NCI-H128 (cell line): ENCODE measurements at regions not wholly inside any gene's neighbourhood (a gene's known extent, or its start where the extent isn't known, plus 50 kb on each side); places are given as distances from the start of the nearest gene placed in this dataset.

Experiments used
- DNase-seq: peaks from one replicate; lab custom pipeline; 2025; ENCODE audit not compliant: unreplicated experiment; lab: John Stamatoyannopoulos, UW

GRCh38 chr7:33842150-33842549 lies 63.2 kb upstream of the BMPER start:
- DNase-seq = no peak

- DNase-seq = no peak
These were observed 59.3 kb upstream of the BMPER start for GRCh38 chr7:33845991-33846509.

GRCh38 chr7:33849004-33849403 lies 56.3 kb upstream of the BMPER start:
- no peak for DNase-seq

- DNase-seq = no peak
These were observed 55.3 kb upstream of the BMPER start for GRCh38 chr7:33849971-33850559.

GRCh38 chr7:33850768-33851167 lies 54.6 kb upstream of the BMPER start:
- DNase-seq = no peak

- no peak for DNase-seq
These were observed 52.5 kb upstream of the BMPER start for GRCh38 chr7:33852838-33853237.

GRCh38 chr7:33853361-33854062 lies 51.8 kb upstream of the BMPER start:
- no peak for DNase-seq

- no peak for DNase-seq
These were observed 51.2 kb upstream of the BMPER start for GRCh38 chr7:33854178-33854577.

GRCh38 chr7:33854801-33855350 lies 50.5 kb upstream of the BMPER start:
- DNase-seq = no peak
